Activated T-helper 1 cell treated with anti-CD3 and anti-CD28 coated beads, Interleukin-12 subunit alpha, Interleukin-12 subunit beta, Interleukin-2, Interleukin-4 antibody, amounts not matched to agents 30 ng/mL and 10 ng/mL and 1 ng/mL, durations not matched to agents 14 hours and 24 hours and 36 hours (primary cell): ENCODE measurements at regions not wholly inside any gene's neighbourhood (a gene's known extent, or its start where the extent isn't known, plus 50 kb on each side); places are given as distances from the start of the nearest gene placed in this dataset.
A peak's percentile ranks its signal among the peaks of the same experiment; 100 is the strongest.

Source experiments
- DNase-seq: peaks from one replicate; pipeline ENCODE4 v3.0.0; 2021; ENCODE audit warnings: low spot score
- H3K27ac Mint-ChIP-seq: one replicate; pipeline ENCODE4 v1.8.0; 2021; ENCODE audit warnings: mild to moderate bottlenecking, mixed read lengths
- H3K27me3 Mint-ChIP-seq: one replicate; pipeline ENCODE4 v1.8.0; 2022; ENCODE audit warnings: mild to moderate bottlenecking, moderate library complexity, mixed read lengths; ENCODE audit not compliant: insufficient read depth
- H3K36me3 Mint-ChIP-seq: one replicate; pipeline ENCODE4 v1.8.0; 2021; ENCODE audit warnings: low read depth, mixed read lengths
- H3K4me1 Mint-ChIP-seq: one replicate; pipeline ENCODE4 v1.8.0; 2021; ENCODE audit warnings: low read depth, mixed read lengths
- H3K4me3 Mint-ChIP-seq: one replicate; pipeline ENCODE4 v1.8.0; 2021; ENCODE audit warnings: mild to moderate bottlenecking, moderate library complexity, mixed read lengths
- H3K9me3 Mint-ChIP-seq: one replicate; pipeline ENCODE4 v1.8.0; 2021; ENCODE audit warnings: mixed read lengths
- intact Hi-C: fragments of 100-400 bp; cut with micrococcal nuclease; formaldehyde crosslinking; loops from one replicate; pipeline ENCODE4 v1.15.1; 2024

DNA sequence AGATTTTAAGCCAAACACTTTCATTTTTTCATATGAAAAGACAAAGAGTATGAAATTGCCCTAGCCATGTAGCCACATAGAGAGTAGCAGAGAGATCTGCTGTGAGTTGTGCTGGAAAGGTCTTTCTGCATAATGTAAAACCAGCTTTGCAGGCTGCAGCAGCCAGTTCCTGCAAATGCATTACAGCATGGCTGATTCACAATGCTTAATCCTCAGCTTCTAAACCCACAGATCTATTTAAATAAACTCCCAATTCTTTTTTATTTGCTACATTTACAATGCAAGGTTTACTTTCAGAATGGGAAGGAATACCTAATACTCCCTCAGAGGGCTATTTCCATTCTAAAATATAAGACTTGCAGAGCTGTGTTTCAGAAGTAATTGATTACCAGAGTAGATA is 185.6 kb upstream of the STARD13 start:
- Mint-ChIP-seq H3K27me3 (no peaks in the 10 kb centered on the region), H3K36me3 (no peaks in the 10 kb centered on the region), H3K9me3 (no peaks in the 10 kb centered on the region), H3K4me3 (no peak overlapping the region), H3K27ac (no peak overlapping the region), H3K4me1 (no peaks in the 10 kb centered on the region)
- intact Hi-C loops, result no loop called here
- DNase-seq, result no peak

DNA sequence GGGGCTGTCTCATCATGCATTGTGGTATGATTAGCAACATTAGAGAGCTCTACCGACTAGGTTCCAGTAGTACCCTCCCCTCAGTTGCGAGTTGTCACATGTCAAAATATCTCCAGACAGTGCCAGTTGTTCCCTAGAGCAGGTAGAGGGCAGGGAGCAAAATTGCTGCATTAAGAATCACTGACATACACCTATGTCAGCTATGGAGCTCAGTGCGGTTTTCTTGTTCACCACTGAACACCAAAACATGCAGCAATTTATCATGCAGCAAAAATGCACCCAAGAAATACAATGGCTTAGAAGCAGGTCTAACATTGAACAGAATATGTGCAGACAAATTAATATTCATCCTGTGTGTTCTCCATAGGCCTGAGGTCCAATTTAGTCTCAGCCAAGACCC is 186.9 kb upstream of the STARD13 start:
- DNase-seq, result no peak
- no peaks in the 10 kb centered on the region for H3K4me1 Mint-ChIP-seq
- no peaks in the 10 kb centered on the region for H3K36me3 Mint-ChIP-seq
- no peak overlapping the region for H3K4me3 Mint-ChIP-seq
- intact Hi-C loops, result no loop called here
- H3K27ac Mint-ChIP-seq, result no peak overlapping the region
- peaks cover 9% of the 10 kb centered on the region for H3K9me3 Mint-ChIP-seq
- no peaks in the 10 kb centered on the region for H3K27me3 Mint-ChIP-seq

DNA sequence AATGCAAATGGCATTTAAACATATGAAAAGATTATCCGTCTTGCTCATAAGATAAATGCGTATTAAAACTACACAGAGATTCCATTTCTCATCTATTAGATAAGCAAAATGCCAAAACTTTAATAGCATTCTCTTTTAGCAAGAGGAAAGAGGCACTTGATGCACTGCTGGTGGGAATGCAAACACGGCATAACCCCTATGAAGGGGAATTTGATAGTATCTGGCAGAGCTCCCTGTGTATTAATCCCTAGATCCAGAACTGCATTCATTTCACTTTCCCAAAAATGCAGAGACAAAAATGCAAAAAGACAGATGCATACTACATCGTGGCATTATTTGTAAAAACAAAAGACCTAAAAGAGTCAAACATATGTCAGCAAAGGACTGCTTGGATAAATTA is 193.6 kb upstream of the STARD13 start:
- Mint-ChIP-seq H3K9me3 (peaks cover 17% of the 10 kb centered on the region), H3K4me1 (no peaks in the 10 kb centered on the region), H3K36me3 (no peaks in the 10 kb centered on the region), H3K4me3 (no peak overlapping the region), H3K27me3 (peaks cover 3% of the 10 kb centered on the region), H3K27ac (no peak overlapping the region)
- intact Hi-C loops, result no loop called here
- no peak for DNase-seq

DNA sequence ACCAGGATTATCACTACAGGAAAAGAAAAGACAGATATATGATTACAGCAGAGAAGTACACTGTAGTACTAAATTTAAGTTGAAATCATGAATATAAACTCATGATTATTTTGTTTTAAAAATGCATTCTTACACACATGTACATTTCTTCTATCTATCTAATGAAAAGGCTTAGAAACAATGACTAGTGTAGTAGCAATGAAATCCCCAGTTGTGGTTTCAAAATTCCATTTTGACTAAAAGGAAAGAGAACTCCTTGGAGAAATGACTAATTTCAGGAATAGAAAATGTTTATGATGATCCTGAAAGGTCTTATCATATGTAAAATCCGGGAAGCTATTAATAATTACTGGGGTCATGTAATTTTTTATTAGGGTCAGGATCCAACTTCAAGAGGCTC is 195.0 kb upstream of the STARD13 start:
- Mint-ChIP-seq H3K36me3 (no peaks in the 10 kb centered on the region), H3K4me3 (no peak overlapping the region), H3K27me3 (peaks cover 3% of the 10 kb centered on the region), H3K27ac (no peak overlapping the region), H3K9me3 (peaks cover 17% of the 10 kb centered on the region), H3K4me1 (no peaks in the 10 kb centered on the region)
- intact Hi-C loops, result no loop called here
- DNase-seq, result no peak

DNA sequence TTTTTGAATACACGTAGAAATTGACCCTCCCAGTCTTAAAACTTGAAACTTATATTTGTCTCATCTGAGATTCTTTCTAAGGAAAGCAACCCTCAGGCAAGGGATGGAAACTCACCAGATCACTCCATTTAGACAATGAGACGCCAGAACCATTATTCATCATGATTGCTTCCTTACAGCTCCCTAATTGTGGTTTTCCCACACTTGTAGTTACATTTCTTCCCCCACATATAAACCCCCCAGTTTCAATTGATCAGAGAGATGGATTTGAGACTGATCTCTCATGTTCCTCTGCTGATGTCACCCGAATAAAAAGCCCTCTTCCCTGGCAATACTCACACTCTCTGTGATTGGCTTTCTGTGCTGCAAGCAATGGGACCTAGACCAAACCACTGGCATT is 197.9 kb upstream of the STARD13 start:
- no peak overlapping the region for H3K27ac Mint-ChIP-seq
- no peak for DNase-seq
- no peaks in the 10 kb centered on the region for H3K9me3 Mint-ChIP-seq
- intact Hi-C loops, result no loop called here
- no peak overlapping the region for H3K4me3 Mint-ChIP-seq
- peaks cover 5% of the 10 kb centered on the region for H3K27me3 Mint-ChIP-seq
- no peaks in the 10 kb centered on the region for H3K36me3 Mint-ChIP-seq
- peaks cover 7% of the 10 kb centered on the region for H3K4me1 Mint-ChIP-seq

DNA sequence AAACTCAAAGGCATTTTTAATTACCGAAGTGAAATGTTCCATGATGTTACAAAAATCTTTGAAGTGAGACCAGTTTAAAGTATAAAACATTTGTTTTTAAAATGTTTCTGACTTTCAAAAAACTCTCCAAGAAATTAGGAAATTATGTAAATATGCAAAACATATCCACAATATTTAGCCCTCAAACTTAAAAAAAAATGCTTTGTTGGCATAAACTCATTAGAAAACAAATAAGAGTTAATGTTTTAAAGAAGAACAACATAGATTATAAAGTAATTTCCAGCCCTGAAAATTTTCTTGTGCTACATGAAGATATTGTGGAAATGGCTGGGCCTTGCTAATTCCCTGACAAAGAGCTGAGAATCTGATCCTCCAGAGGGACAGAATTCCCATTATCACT is 199.7 kb upstream of the STARD13 start:
- intact Hi-C loops, result no loop called here
- H3K4me1 Mint-ChIP-seq, result peaks cover 7% of the 10 kb centered on the region
- no peak overlapping the region for H3K4me3 Mint-ChIP-seq
- no peaks in the 10 kb centered on the region for H3K9me3 Mint-ChIP-seq
- H3K27me3 Mint-ChIP-seq, result peaks cover 2% of the 10 kb centered on the region
- H3K36me3 Mint-ChIP-seq, result no peaks in the 10 kb centered on the region
- no peak overlapping the region for H3K27ac Mint-ChIP-seq
- DNase-seq, result no peak

DNA sequence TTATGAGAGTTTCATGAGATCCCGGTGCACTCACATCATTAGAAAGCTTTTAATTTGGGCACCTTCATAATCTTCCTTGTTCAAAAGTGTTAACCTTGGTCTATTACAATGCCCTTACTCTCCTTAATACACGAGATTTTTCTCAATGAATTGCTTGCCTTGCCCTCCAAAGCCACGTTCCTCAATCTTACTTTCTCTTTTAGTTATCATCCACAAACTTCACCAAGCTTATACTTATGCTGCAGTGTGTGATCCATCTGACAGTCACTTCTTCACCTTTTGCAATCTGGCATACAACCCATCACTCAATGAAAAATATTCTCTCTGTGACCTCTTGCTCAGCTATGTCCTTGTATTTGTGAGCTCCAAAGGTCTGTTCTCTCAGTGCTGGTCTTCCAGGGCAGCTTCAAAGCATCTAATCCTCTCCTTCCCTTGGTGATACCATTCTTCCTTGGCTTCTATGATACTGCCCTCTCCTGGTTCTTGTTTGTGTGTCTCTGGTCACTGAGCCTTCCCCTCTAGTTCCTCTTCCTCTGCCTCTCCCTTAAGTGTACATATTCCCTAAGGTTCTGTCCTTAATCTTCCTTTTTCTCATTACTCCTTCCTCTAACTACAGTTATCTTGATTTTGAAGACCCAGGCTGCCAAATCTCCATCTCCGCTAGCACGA is 202.2 kb upstream of the STARD13 start:
- peaks cover 7% of the 10 kb centered on the region for H3K4me1 Mint-ChIP-seq
- intact Hi-C loops, result no loop called here
- H3K27me3 Mint-ChIP-seq, result peaks cover 3% of the 10 kb centered on the region
- H3K9me3 Mint-ChIP-seq, result no peaks in the 10 kb centered on the region
- H3K27ac Mint-ChIP-seq, result no peak overlapping the region
- no peak for DNase-seq
- no peaks in the 10 kb centered on the region for H3K36me3 Mint-ChIP-seq
- no peak overlapping the region for H3K4me3 Mint-ChIP-seq

DNA sequence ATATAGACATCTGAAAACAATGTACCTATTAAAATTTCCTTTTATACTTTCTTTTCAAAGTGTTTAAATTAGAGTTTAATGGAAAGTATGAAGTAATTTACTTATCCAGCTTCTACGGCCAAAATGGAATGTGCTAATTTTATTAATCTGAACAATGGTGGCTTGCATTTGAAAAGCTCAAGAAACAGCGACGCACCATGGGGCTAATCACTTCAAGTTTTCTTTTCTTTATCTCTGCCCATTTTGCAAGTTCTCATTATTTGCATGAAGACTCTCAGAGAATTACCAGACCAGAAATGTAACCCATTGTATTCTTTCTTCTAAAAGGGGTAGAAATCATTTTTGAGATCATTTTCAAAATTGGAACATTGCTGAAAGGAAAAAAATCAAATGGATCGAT is 204.0 kb upstream of the STARD13 start:
- intact Hi-C loops, result no loop called here

DNA sequence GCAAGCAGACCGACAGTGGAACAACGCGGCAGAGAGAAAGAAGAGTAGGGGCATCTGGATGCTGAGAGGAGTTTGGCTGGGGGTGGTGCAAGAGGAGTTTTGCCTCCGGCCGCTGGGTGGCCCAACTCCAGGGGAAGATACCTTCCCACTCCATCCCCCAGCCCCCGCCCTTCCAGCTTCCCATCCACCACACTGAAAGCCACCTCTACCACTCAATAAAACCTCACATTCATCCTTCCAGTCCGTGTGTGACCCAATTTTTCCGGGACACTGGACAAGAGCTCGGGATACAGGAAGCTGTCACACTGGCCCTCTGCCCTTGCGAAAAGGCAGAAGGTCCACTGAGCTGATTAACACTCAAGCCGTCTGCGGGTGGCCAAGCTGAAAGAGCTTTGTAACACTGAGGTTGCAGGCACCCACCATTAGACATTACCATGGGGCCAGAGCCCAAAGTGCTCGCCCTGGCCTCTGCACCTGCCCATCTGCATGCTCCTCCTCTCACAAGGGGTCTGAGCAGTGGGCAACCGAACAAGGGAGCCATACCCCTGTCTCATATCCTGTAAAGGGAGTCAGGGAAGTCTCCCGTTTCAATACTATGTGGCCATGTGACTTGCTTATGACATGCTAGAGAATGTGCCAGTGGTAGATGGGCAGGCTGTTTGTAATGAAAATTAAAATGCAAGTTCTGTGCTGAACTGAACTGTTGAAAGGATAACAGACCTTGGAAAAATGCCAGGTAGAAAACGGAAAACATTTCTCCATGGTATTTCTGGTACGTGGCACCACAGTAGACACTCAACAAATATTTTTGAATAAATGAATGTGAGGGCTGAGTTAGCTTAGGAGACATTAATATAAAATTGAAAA is 205.1 kb upstream of the STARD13 start:
- H3K4me1 Mint-ChIP-seq, result peaks cover 14% of the 10 kb centered on the region
- H3K36me3 Mint-ChIP-seq, result no peaks in the 10 kb centered on the region
- H3K4me3 Mint-ChIP-seq, result no peak overlapping the region
- peaks cover 3% of the 10 kb centered on the region for H3K27me3 Mint-ChIP-seq
- DNase-seq, result no peak
- no peak overlapping the region for H3K27ac Mint-ChIP-seq
- no peaks in the 10 kb centered on the region for H3K9me3 Mint-ChIP-seq
- intact Hi-C loops, result no loop called here

More for the DNA sequence above, 204.0 kb upstream of the STARD13 start:
- no peak for DNase-seq
- Mint-ChIP-seq H3K27ac (no peak overlapping the region), H3K36me3 (no peaks in the 10 kb centered on the region), H3K4me1 (peaks cover 7% of the 10 kb centered on the region), H3K27me3 (peaks cover 3% of the 10 kb centered on the region), H3K9me3 (no peaks in the 10 kb centered on the region), H3K4me3 (no peak overlapping the region)

DNA sequence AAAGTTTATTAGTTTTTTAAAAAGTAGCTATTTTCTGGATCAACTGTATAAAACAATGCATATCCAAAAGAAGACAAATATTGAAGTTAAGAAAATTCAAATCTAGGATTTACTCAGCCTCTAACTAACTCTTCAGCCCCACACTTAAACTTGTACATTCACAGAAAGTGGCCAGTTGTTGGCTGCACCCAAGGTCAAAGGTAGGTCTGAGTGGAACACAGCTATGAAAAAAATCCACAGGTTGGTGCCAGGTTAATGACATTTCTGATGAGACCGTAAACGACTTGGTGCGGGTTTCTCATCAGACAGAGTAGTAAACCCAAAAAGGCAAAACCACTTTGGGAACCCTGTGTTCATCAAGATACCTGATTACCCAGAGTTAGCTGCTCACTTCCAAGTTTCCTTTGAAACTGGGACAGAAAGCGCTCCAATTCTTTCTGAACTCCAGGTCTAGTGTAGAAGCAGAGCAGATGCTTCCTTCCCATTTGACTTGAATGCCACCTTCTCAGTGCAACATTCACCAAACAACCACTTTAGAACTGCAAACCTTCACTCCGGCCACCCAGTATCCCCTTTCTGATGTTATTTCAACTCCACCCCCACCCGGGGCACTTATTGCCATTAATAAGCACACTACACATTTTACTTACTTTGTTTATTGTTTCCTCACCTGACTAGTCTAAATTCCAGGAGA is 208.3 kb upstream of the STARD13 start:
- H3K9me3 Mint-ChIP-seq, result no peaks in the 10 kb centered on the region
- H3K4me1 Mint-ChIP-seq, result peaks cover 7% of the 10 kb centered on the region
- intact Hi-C loops, result no loop called here
- no peak overlapping the region for H3K4me3 Mint-ChIP-seq
- peaks cover 5% of the 10 kb centered on the region for H3K27me3 Mint-ChIP-seq
- H3K27ac Mint-ChIP-seq, result no peak overlapping the region
- no peaks in the 10 kb centered on the region for H3K36me3 Mint-ChIP-seq
- no peak for DNase-seq

DNA sequence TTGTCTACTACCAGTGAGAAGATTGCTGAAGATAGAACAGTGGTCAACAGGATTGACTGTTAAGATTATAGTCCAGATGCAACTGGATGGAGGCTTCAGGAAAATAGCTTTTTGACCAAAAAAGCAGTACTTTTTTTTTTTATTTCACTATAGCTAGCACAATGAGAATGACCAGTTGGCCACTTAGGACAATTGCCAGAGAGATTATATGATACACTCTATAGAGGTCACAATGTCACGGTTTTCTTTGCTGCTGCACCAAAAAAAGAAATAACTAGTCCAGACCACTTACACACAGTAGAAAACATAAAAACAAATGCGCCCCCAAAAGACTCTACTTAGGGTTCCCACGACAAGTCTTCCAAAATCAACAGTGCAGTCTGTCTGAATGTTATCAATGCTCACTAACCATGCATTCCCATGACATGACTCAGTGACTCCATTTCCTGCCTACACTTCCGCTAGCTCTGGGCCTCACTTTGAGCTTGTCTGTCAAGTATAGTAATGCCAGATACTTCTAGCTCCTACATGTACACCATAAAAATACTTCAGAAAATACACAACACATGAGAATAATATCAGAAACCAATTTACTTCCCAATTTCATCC is 209.1 kb upstream of the STARD13 start:
- Mint-ChIP-seq H3K4me3 (no peak overlapping the region), H3K27me3 (peaks cover 5% of the 10 kb centered on the region), H3K36me3 (no peaks in the 10 kb centered on the region), H3K9me3 (no peaks in the 10 kb centered on the region), H3K4me1 (peaks cover 7% of the 10 kb centered on the region), H3K27ac (peak overlapping the region; percentile 2)
- intact Hi-C loops, result no loop called here
- no peak for DNase-seq

DNA sequence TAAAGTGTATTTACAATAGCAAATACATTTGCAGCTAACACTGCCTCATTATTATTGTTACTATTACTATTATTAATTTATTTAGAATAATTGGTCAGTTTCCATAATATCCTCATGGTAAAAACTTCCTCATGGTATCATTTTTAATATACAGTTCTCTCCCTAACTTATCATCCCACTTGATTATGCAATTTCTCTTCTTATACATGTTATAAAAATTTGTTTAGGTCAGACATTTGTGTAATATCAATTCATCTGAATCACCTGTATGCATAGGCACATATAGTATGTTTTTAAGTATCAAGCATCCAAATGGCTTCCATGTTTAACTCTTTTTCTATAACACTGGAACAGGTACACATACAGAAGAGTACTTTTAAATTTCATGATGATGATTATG is 210.8 kb upstream of the STARD13 start:
- intact Hi-C loops, result no loop called here
- H3K9me3 Mint-ChIP-seq, result no peaks in the 10 kb centered on the region
- peaks cover 5% of the 10 kb centered on the region for H3K27me3 Mint-ChIP-seq
- no peak for DNase-seq
- H3K36me3 Mint-ChIP-seq, result no peaks in the 10 kb centered on the region
- no peak overlapping the region for H3K4me3 Mint-ChIP-seq
- no peak overlapping the region for H3K27ac Mint-ChIP-seq
- peaks cover 7% of the 10 kb centered on the region for H3K4me1 Mint-ChIP-seq
